ENCODE measurements at regions not wholly inside any gene's neighbourhood (a gene's known extent, or its start where the extent isn't known, plus 50 kb on each side); places are given as distances from the start of the nearest gene placed in this dataset.

GRCh38 chr5:99272576-99272975 is 343.8 kb upstream of the CHD1 start:
- TF ChIP-seq EZH2phosphoT487 (IDR thresholded peaks at IDR 0.05; ENCODE audit: borderline replicate concordance, low read length) = no peak
- TF ChIP-seq, protein P1, sequence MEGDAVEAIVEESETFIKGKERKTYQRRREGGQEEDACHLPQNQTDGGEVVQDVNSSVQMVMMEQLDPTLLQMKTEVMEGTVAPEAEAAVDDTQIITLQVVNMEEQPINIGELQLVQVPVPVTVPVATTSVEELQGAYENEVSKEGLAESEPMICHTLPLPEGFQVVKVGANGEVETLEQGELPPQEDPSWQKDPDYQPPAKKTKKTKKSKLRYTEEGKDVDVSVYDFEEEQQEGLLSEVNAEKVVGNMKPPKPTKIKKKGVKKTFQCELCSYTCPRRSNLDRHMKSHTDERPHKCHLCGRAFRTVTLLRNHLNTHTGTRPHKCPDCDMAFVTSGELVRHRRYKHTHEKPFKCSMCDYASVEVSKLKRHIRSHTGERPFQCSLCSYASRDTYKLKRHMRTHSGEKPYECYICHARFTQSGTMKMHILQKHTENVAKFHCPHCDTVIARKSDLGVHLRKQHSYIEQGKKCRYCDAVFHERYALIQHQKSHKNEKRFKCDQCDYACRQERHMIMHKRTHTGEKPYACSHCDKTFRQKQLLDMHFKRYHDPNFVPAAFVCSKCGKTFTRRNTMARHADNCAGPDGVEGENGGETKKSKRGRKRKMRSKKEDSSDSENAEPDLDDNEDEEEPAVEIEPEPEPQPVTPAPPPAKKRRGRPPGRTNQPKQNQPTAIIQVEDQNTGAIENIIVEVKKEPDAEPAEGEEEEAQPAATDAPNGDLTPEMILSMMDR (IDR thresholded peaks at IDR 0.05; ENCODE audit: low read depth, low read length, poor library complexity, severe bottlenecking) = no peak
- no peaks in the 10 kb centered on the region for H3K9me3 ChIP-seq (ENCODE audit: control insufficient read depth, insufficient read depth, low read length)

GRCh38 chr5:99258819-99259218 is 330.0 kb upstream of the CHD1 start:
- H3K4me3 ChIP-seq (ENCODE audit: low read length) = no peak overlapping the region
- no peaks in the 10 kb centered on the region for H3K36me3 ChIP-seq (ENCODE audit: control insufficient read depth, low read length)
- no peaks in the 10 kb centered on the region for H3K4me1 ChIP-seq (ENCODE audit: control insufficient read depth, low read length)
- H3F3A ChIP-seq (ENCODE audit: control insufficient read depth, insufficient read depth) = no peaks in the 10 kb centered on the region
- H3K9me3 ChIP-seq (ENCODE audit: control insufficient read depth, insufficient read depth, low read length) = peaks cover 6% of the 10 kb centered on the region; the same call in 1 of the 2 replicates
- H3K79me2 ChIP-seq (ENCODE audit: control insufficient read depth, low read length) = no peaks in the 10 kb centered on the region
- no peaks in the 10 kb centered on the region for H3K9me2 ChIP-seq (replicated peaks; ENCODE audit: control insufficient read depth, low read length)
- TF ChIP-seq, protein P1 (IDR thresholded peaks at IDR 0.05; ENCODE audit: low read depth, low read length, poor library complexity, severe bottlenecking) = no peak
- TF ChIP-seq EZH2phosphoT487 (IDR thresholded peaks at IDR 0.05; ENCODE audit: borderline replicate concordance, low read length) = no peak
- no peaks in the 10 kb centered on the region for H4K20me1 ChIP-seq (ENCODE audit: control insufficient read depth, insufficient read depth, low read depth, low read length)
- no peak overlapping the region for H3K4me2 ChIP-seq (ENCODE audit: low read length)
- H3K27ac ChIP-seq (ENCODE audit: low read depth, low read length) = no peak overlapping the region
- H3K27me3 ChIP-seq (ENCODE audit: control insufficient read depth, low read length) = no peaks in the 10 kb centered on the region

More at GRCh38 chr5:99272576-99272975, 343.8 kb upstream of the CHD1 start:
- no peak overlapping the region for H3K4me2 ChIP-seq (ENCODE audit: low read length)
- no peaks in the 10 kb centered on the region for H3K36me3 ChIP-seq (ENCODE audit: control insufficient read depth, low read length)
- H3K27me3 ChIP-seq (ENCODE audit: control insufficient read depth, low read length) = no peaks in the 10 kb centered on the region
- H3K4me1 ChIP-seq (ENCODE audit: control insufficient read depth, low read length) = no peaks in the 10 kb centered on the region
- no peaks in the 10 kb centered on the region for H3F3A ChIP-seq (ENCODE audit: control insufficient read depth, insufficient read depth)
- no peak overlapping the region for H3K4me3 ChIP-seq (ENCODE audit: low read length)
- no peaks in the 10 kb centered on the region for H3K9me2 ChIP-seq (replicated peaks; ENCODE audit: control insufficient read depth, low read length)
- H3K27ac ChIP-seq (ENCODE audit: low read depth, low read length) = no peak overlapping the region
- no peaks in the 10 kb centered on the region for H4K20me1 ChIP-seq (ENCODE audit: control insufficient read depth, insufficient read depth, low read depth, low read length)
- no peaks in the 10 kb centered on the region for H3K79me2 ChIP-seq (ENCODE audit: control insufficient read depth, low read length)

DNA sequence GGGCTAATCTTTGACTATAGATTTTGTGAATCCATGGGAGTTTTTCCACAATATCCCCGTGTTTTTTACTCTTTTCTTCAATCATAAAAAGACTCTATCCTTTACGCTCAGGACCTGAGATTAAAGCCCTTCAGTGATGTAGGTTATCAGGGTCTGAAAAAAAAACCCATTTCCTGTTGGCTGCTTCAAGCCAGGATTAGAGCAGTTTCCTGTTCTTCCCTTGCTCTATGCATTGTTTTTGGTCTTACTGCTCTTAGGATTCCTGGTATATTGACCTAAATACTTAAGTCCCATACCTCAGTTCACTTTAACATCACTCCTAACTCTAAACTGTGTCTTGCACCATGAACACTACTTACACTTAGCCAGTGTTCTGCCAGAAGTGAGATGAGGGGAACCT is 319.3 kb upstream of the CHD1 start:
- H3K4me3 ChIP-seq (ENCODE audit: low read length) = no peak overlapping the region
- H3K9me2 ChIP-seq (replicated peaks; ENCODE audit: control insufficient read depth, low read length) = no peaks in the 10 kb centered on the region
- no peak overlapping the region for H3K27ac ChIP-seq (ENCODE audit: low read depth, low read length)
- no peaks in the 10 kb centered on the region for H3F3A ChIP-seq (ENCODE audit: control insufficient read depth, insufficient read depth)
- no peaks in the 10 kb centered on the region for H3K27me3 ChIP-seq (ENCODE audit: control insufficient read depth, low read length)
- no peaks in the 10 kb centered on the region for H4K20me1 ChIP-seq (ENCODE audit: control insufficient read depth, insufficient read depth, low read depth, low read length)
- no peaks in the 10 kb centered on the region for H3K9me3 ChIP-seq (ENCODE audit: control insufficient read depth, insufficient read depth, low read length)
- no peaks in the 10 kb centered on the region for H3K4me1 ChIP-seq (ENCODE audit: control insufficient read depth, low read length)
- H3K4me2 ChIP-seq (ENCODE audit: low read length) = no peak overlapping the region
- H3K79me2 ChIP-seq (ENCODE audit: control insufficient read depth, low read length) = no peaks in the 10 kb centered on the region
- no peak for TF ChIP-seq EZH2phosphoT487 (IDR thresholded peaks at IDR 0.05; ENCODE audit: borderline replicate concordance, low read length)
- TF ChIP-seq, protein P1 (IDR thresholded peaks at IDR 0.05; ENCODE audit: low read depth, low read length, poor library complexity, severe bottlenecking) = no peak
- no peaks in the 10 kb centered on the region for H3K36me3 ChIP-seq (ENCODE audit: control insufficient read depth, low read length)
